ENCODE measurements at regions not wholly inside any gene's neighbourhood (a gene's known extent, or its start where the extent isn't known, plus 50 kb on each side); places are given as distances from the start of the nearest gene placed in this dataset.

GRCh38 chr18:47427923-47428637 is 176.6 kb upstream of the SKOR2 start:
- no peak for DNase-seq (ENCODE audit: low read depth)
- TF ChIP-seq, protein P1, sequence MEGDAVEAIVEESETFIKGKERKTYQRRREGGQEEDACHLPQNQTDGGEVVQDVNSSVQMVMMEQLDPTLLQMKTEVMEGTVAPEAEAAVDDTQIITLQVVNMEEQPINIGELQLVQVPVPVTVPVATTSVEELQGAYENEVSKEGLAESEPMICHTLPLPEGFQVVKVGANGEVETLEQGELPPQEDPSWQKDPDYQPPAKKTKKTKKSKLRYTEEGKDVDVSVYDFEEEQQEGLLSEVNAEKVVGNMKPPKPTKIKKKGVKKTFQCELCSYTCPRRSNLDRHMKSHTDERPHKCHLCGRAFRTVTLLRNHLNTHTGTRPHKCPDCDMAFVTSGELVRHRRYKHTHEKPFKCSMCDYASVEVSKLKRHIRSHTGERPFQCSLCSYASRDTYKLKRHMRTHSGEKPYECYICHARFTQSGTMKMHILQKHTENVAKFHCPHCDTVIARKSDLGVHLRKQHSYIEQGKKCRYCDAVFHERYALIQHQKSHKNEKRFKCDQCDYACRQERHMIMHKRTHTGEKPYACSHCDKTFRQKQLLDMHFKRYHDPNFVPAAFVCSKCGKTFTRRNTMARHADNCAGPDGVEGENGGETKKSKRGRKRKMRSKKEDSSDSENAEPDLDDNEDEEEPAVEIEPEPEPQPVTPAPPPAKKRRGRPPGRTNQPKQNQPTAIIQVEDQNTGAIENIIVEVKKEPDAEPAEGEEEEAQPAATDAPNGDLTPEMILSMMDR (conservative IDR thresholded peaks at IDR 0.05; ENCODE audit: low read depth, low read length) = no peak
- H3K4me3 ChIP-seq (ENCODE audit: low read depth, low read length) = no peak overlapping the region

DNA sequence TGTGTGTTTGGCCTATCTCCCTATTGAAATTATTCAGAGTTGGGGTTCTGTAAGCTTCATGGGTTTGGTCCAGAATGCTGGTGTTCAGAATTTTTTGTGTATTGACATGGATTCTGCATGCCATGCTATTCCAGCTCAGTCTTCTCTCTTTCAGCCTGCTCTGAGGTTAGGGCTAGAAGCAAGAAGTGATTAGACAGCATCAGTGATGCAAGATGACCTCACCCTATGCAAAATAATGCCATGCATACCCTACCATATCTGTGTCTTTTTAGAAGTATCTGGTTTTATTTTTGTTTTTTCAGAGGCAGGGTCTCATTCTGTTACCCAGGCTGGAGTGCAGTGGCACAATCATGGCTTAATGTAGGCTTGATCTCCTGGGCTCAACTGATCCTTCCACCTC is 175.6 kb upstream of the SKOR2 start:
- TF ChIP-seq, protein P1 (conservative IDR thresholded peaks at IDR 0.05; ENCODE audit: low read depth, low read length) = no peak
- no peak for DNase-seq (ENCODE audit: low read depth)

DNA sequence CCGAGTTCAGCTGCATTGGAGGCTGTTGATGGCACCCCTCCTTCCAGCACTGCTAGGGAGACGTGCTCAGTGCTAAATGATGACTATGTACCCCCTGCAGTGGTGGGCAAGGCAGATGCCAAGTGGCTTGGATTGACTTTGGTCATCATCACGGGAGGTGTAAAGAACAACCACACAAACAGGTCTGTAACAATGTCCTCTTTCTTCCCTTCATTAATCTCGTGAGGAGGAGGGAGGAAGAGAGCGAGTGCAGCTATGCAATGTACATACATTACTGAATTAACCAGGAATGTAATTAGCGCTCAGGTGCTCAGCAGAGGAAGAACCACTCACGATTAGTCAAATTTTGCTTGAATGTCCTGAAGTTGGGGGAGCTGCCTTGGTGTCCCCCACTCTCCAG is 173.9 kb upstream of the SKOR2 start:
- TF ChIP-seq, protein P1 (conservative IDR thresholded peaks at IDR 0.05; ENCODE audit: low read depth, low read length) = no peak
- no peak for DNase-seq (ENCODE audit: low read depth)
- H3K4me3 ChIP-seq (ENCODE audit: low read depth, low read length) = no peak overlapping the region

More for the DNA sequence above, 175.6 kb upstream of the SKOR2 start:
- no peak overlapping the region for H3K4me3 ChIP-seq (ENCODE audit: low read depth, low read length)

DNA sequence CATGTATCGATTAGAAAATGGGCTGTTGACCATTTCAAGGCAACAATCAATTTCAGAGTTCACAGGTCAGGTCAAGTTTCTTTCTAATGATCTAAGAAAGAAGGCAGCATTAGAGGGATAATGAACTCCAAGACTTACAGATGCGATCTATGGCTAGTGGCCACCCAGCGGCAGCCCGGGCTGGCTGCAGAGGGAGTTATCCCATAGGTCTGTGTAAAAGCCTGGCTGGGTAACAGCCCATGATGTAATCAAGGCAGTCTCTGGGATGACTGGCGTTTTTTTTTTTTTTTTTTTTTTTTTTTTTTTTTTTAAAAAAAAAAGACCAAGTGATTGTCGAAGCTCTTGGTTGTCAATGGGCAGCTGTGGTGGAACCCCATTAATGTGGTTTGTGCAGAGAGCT is 171.1 kb upstream of the SKOR2 start:
- no peak for DNase-seq (ENCODE audit: low read depth)
- TF ChIP-seq, protein P1 (conservative IDR thresholded peaks at IDR 0.05; ENCODE audit: low read depth, low read length) = no peak
- no peak overlapping the region for H3K4me3 ChIP-seq (ENCODE audit: low read depth, low read length)

- TF ChIP-seq, protein P1 (conservative IDR thresholded peaks at IDR 0.05; ENCODE audit: low read depth, low read length) = no peak
- DNase-seq (ENCODE audit: low read depth) = no peak
- no peak overlapping the region for H3K4me3 ChIP-seq (ENCODE audit: low read depth, low read length)
These were observed 168.7 kb upstream of the SKOR2 start for GRCh38 chr18:47420130-47420529.

DNA sequence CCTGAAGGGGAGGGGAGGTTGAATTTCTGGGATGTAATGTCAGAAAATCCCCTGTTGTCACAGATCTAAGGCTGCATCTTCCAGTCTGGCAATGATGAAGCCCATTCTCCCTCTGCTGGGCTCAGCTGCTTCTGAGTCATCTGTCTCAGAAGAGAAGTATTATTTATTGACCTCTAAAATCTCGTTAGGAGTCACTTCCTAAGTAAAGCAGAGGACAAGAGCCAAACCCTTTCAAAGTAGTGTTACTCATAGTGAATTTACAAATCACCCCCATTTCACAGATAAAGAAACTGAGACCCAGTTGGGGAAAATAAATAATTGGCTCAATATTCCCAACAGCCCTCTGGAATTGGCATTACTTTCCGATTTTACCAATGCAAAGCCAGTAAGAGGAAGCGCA is 167.3 kb upstream of the SKOR2 start:
- TF ChIP-seq, protein P1 (conservative IDR thresholded peaks at IDR 0.05; ENCODE audit: low read depth, low read length) = no peak
- no peak for DNase-seq (ENCODE audit: low read depth)
- no peak overlapping the region for H3K4me3 ChIP-seq (ENCODE audit: low read depth, low read length)

- TF ChIP-seq, protein P1 (conservative IDR thresholded peaks at IDR 0.05; ENCODE audit: low read depth, low read length) = no peak
- DNase-seq (ENCODE audit: low read depth) = no peak
These were observed 166.3 kb upstream of the SKOR2 start for GRCh38 chr18:47417807-47418206.

More at GRCh38 chr18:47417807-47418206, 166.3 kb upstream of the SKOR2 start:
- no peak overlapping the region for H3K4me3 ChIP-seq (ENCODE audit: low read depth, low read length)
